ENCODE measurements at regions not wholly inside any gene's neighbourhood (a gene's known extent, or its start where the extent isn't known, plus 50 kb on each side); places are given as distances from the start of the nearest gene placed in this dataset.

DNA sequence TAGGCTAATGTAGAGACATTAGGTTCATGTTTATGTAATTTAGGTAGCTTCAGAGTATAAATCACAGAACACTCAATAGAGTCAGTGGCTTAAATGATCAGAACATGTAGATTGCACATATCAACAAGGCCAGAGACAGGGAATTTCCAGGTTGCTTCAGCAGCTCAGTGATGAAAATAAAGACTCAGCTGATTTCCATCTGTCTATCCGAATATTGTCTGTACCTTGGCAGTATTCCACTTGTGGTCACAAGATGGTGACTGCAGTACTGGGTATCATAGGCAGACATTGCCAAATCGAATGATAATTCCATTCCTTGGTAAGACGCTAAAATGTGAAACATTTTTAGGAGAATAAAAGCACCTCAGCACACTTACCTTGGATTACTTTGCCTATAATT lies 702.2 kb downstream of the MAT2B start:
- H3K9me3 ChIP-seq (ENCODE audit: low read length), result no peaks in the 10 kb centered on the region
- H3K27me3 ChIP-seq (ENCODE audit: insufficient read depth, low read depth, low read length), result no peaks in the 10 kb centered on the region
- H3K79me2 ChIP-seq (replicated peaks; ENCODE audit: insufficient read depth, low read length), result no peaks in the 10 kb centered on the region
- no peak overlapping the region for H3K4me2 ChIP-seq (ENCODE audit: low read length)
- no peak overlapping the region for H2AFZ ChIP-seq (ENCODE audit: low read depth, low read length)
- no peak for TF ChIP-seq EP300 (conservative IDR thresholded peaks at IDR 0.05; ENCODE audit: poor library complexity, severe bottlenecking)
- TF ChIP-seq, protein P1, sequence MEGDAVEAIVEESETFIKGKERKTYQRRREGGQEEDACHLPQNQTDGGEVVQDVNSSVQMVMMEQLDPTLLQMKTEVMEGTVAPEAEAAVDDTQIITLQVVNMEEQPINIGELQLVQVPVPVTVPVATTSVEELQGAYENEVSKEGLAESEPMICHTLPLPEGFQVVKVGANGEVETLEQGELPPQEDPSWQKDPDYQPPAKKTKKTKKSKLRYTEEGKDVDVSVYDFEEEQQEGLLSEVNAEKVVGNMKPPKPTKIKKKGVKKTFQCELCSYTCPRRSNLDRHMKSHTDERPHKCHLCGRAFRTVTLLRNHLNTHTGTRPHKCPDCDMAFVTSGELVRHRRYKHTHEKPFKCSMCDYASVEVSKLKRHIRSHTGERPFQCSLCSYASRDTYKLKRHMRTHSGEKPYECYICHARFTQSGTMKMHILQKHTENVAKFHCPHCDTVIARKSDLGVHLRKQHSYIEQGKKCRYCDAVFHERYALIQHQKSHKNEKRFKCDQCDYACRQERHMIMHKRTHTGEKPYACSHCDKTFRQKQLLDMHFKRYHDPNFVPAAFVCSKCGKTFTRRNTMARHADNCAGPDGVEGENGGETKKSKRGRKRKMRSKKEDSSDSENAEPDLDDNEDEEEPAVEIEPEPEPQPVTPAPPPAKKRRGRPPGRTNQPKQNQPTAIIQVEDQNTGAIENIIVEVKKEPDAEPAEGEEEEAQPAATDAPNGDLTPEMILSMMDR (IDR thresholded peaks at IDR 0.05; ENCODE audit: poor library complexity, severe bottlenecking), result no peak
- TF ChIP-seq POLR2AphosphoS5 (IDR thresholded peaks at IDR 0.05), result no peak
- no peak for TF ChIP-seq EZH2 (IDR thresholded peaks at IDR 0.05; ENCODE audit: borderline replicate concordance, insufficient read depth, low read length, poor library complexity, severe bottlenecking)
- no peak for TF ChIP-seq MXI1 (conservative IDR thresholded peaks at IDR 0.05; ENCODE audit: poor library complexity, severe bottlenecking)
- TF ChIP-seq, protein P2, sequence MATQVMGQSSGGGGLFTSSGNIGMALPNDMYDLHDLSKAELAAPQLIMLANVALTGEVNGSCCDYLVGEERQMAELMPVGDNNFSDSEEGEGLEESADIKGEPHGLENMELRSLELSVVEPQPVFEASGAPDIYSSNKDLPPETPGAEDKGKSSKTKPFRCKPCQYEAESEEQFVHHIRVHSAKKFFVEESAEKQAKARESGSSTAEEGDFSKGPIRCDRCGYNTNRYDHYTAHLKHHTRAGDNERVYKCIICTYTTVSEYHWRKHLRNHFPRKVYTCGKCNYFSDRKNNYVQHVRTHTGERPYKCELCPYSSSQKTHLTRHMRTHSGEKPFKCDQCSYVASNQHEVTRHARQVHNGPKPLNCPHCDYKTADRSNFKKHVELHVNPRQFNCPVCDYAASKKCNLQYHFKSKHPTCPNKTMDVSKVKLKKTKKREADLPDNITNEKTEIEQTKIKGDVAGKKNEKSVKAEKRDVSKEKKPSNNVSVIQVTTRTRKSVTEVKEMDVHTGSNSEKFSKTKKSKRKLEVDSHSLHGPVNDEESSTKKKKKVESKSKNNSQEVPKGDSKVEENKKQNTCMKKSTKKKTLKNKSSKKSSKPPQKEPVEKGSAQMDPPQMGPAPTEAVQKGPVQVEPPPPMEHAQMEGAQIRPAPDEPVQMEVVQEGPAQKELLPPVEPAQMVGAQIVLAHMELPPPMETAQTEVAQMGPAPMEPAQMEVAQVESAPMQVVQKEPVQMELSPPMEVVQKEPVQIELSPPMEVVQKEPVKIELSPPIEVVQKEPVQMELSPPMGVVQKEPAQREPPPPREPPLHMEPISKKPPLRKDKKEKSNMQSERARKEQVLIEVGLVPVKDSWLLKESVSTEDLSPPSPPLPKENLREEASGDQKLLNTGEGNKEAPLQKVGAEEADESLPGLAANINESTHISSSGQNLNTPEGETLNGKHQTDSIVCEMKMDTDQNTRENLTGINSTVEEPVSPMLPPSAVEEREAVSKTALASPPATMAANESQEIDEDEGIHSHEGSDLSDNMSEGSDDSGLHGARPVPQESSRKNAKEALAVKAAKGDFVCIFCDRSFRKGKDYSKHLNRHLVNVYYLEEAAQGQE (IDR thresholded peaks at IDR 0.05; ENCODE audit: borderline replicate concordance), result no peak
- TF ChIP-seq RAD21 (conservative IDR thresholded peaks at IDR 0.05), result no peak
- no peak for TF ChIP-seq SMC3 (conservative IDR thresholded peaks at IDR 0.05; ENCODE audit: poor library complexity)
- TF ChIP-seq TAF1 (IDR thresholded peaks at IDR 0.05; ENCODE audit: low read depth), result no peak
- H3K9ac ChIP-seq (ENCODE audit: low read length), result no peak overlapping the region
- no peaks in the 10 kb centered on the region for H3K36me3 ChIP-seq (ENCODE audit: insufficient read depth, low read length)
- H3K4me3 ChIP-seq (ENCODE audit: low read length), result no peak overlapping the region
- H3F3A ChIP-seq (ENCODE audit: insufficient read depth, low read length, poor library complexity, severe bottlenecking), result no peaks in the 10 kb centered on the region
- H3K27ac ChIP-seq (ENCODE audit: low read length), result no peak overlapping the region
- H4K20me1 ChIP-seq (ENCODE audit: insufficient read depth), result no peaks in the 10 kb centered on the region
- no peaks in the 10 kb centered on the region for H3K9me2 ChIP-seq (ENCODE audit: insufficient read depth, low read length)

DNA sequence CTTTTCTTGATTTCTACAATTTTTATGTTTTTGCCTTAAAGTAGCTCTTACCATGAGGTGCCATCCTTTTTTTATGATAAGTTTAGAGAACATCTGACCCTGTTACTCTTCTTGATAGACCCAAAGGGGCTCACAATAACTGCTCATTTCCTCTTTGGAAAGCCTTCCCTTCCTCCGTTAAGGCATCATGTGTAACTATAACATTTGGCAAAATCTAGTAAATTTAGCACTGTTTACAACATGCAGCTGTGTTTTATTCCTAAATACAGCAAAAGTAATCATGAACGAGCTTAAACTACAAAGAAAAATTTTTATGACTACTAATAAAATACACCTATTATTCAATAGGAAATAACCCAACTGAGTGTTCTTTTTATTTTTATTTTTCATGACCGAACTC lies 705.1 kb downstream of the MAT2B start:
- no peak for TF ChIP-seq SMC3 (conservative IDR thresholded peaks at IDR 0.05; ENCODE audit: poor library complexity)
- TF ChIP-seq MXI1 (conservative IDR thresholded peaks at IDR 0.05; ENCODE audit: poor library complexity, severe bottlenecking), result no peak
- TF ChIP-seq POLR2AphosphoS5 (IDR thresholded peaks at IDR 0.05), result no peak
- TF ChIP-seq RAD21 (conservative IDR thresholded peaks at IDR 0.05), result no peak
- TF ChIP-seq, protein P2 (IDR thresholded peaks at IDR 0.05; ENCODE audit: borderline replicate concordance), result no peak
- TF ChIP-seq TAF1 (IDR thresholded peaks at IDR 0.05; ENCODE audit: low read depth), result no peak
- no peaks in the 10 kb centered on the region for H3K9me2 ChIP-seq (ENCODE audit: insufficient read depth, low read length)
- no peaks in the 10 kb centered on the region for H3F3A ChIP-seq (ENCODE audit: insufficient read depth, low read length, poor library complexity, severe bottlenecking)
- H2AFZ ChIP-seq (ENCODE audit: low read depth, low read length), result no peak overlapping the region
- no peaks in the 10 kb centered on the region for H3K79me2 ChIP-seq (replicated peaks; ENCODE audit: insufficient read depth, low read length)
- no peak overlapping the region for H3K4me3 ChIP-seq (ENCODE audit: low read length)
- H3K9me3 ChIP-seq (ENCODE audit: low read length), result no peaks in the 10 kb centered on the region
- H3K27me3 ChIP-seq (ENCODE audit: insufficient read depth, low read depth, low read length), result no peaks in the 10 kb centered on the region
- no peak overlapping the region for H3K4me2 ChIP-seq (ENCODE audit: low read length)
- no peak overlapping the region for H3K27ac ChIP-seq (ENCODE audit: low read length)
- no peaks in the 10 kb centered on the region for H3K36me3 ChIP-seq (ENCODE audit: insufficient read depth, low read length)
- no peaks in the 10 kb centered on the region for H4K20me1 ChIP-seq (ENCODE audit: insufficient read depth)
- H3K9ac ChIP-seq (ENCODE audit: low read length), result no peak overlapping the region
